ENCODE measurements at regions not wholly inside any gene's neighbourhood (a gene's known extent, or its start where the extent isn't known, plus 50 kb on each side); places are given as distances from the start of the nearest gene placed in this dataset.

DNA sequence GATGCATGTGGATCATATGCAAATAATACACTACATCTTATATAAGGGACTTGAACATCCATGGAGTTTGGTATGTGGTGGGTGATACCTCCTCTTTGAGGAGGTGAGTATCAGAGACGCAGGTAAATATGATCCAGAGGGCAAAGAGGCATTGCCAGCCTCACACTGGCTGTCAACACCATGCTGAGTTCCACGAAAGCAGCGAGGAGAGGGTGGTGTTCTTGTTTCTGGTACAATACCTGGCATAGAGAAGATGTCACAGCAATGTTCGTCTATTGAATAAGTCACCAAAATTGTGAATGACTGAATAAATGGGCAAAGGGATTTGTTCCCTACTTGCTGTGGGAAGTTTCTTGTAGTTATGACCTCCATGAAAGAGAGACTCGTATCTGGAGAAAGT is 182.2 kb downstream of the SNRPN start:
- H4K20me1 ChIP-seq (ENCODE audit: control insufficient read depth, insufficient read depth, low read length, poor library complexity, severe bottlenecking): no peaks in the 10 kb centered on the region
- no peaks in the 10 kb centered on the region for H3K27me3 Mint-ChIP-seq
- H3K27ac Mint-ChIP-seq: no peak overlapping the region
- no peaks in the 10 kb centered on the region for H3K27me3 ChIP-seq (replicated peaks in 1 of 4; ENCODE audit: control extremely low read depth in 1 of 4, control insufficient read depth in 3 of 4, insufficient read depth in 4 of 4, low read length in 3 of 4)
- no peak overlapping the region for H2AFZ ChIP-seq (ENCODE audit: insufficient read depth, low read depth, low read length, poor library complexity, severe bottlenecking)
- ATAC-seq (ENCODE audit: low read depth) (no peak), DNase-seq (no peak)
- H3K79me2 ChIP-seq (ENCODE audit: control insufficient read depth, insufficient read depth, low read length): no peaks in the 10 kb centered on the region
- CTCF ChIA-PET: no interaction called here
- H3K4me3 ChIP-seq (ENCODE audit: control extremely low read depth in 1 of 5, extremely low read depth in 1 of 5, insufficient read depth in 1 of 5, low read depth in 2 of 5, low read length in 4 of 5): no peak overlapping the region
- POLR2A ChIA-PET: no interaction called here
- intact Hi-C loops (cut with micrococcal nuclease): no loop called here
- no peak overlapping the region for H3K9ac ChIP-seq (ENCODE audit: low read length)
- H3K36me3 ChIP-seq (replicated peaks in 1 of 2; ENCODE audit: control extremely low read depth in 1 of 2, control insufficient read depth in 1 of 2, extremely low read depth in 1 of 2, insufficient read depth in 2 of 2, low read length in 1 of 2): no peaks in the 10 kb centered on the region
- H3K27ac ChIP-seq (ENCODE audit: low read length in 2 of 2): no peak overlapping the region
- peaks cover 0 to 6% (median 0%) of the 10 kb centered on the region in 3 donors for H3K9me3 ChIP-seq (ENCODE audit: control extremely low read depth in 1 of 3, control insufficient read depth in 2 of 3, insufficient read depth in 1 of 3, low read length in 2 of 3)
- WGBS (ENCODE audit: insufficient coverage): 78% methylated on average over 4 of the region's 5 CpGs
- H3K4me2 ChIP-seq (replicated peaks; ENCODE audit: low read depth, low read length, poor library complexity, severe bottlenecking): no peak overlapping the region
- H3K4me3 Mint-ChIP-seq: no peak overlapping the region
- H3K4me1 ChIP-seq (ENCODE audit: control insufficient read depth in 2 of 2, insufficient read depth in 2 of 2, low read length in 2 of 2): no peaks in the 10 kb centered on the region
- H3K9me3 Mint-ChIP-seq (ENCODE audit: insufficient read depth): peaks cover 14% of the 10 kb centered on the region
- TF ChIP-seq, protein P1, sequence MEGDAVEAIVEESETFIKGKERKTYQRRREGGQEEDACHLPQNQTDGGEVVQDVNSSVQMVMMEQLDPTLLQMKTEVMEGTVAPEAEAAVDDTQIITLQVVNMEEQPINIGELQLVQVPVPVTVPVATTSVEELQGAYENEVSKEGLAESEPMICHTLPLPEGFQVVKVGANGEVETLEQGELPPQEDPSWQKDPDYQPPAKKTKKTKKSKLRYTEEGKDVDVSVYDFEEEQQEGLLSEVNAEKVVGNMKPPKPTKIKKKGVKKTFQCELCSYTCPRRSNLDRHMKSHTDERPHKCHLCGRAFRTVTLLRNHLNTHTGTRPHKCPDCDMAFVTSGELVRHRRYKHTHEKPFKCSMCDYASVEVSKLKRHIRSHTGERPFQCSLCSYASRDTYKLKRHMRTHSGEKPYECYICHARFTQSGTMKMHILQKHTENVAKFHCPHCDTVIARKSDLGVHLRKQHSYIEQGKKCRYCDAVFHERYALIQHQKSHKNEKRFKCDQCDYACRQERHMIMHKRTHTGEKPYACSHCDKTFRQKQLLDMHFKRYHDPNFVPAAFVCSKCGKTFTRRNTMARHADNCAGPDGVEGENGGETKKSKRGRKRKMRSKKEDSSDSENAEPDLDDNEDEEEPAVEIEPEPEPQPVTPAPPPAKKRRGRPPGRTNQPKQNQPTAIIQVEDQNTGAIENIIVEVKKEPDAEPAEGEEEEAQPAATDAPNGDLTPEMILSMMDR (IDR thresholded peaks at IDR 0.05): no peak
- TF ChIP-seq EZH2 (IDR thresholded peaks at IDR 0.05; ENCODE audit: borderline replicate concordance, insufficient read depth, low read depth, low read length, poor library complexity, severe bottlenecking): no peak
- no peaks in the 10 kb centered on the region for H3K4me1 Mint-ChIP-seq

GRCh38 chr15:25169318-25169717 is 214.5 kb downstream of the SNRPN start:
- Histone ChIP-seq H3K27me3 (replicated peaks in 1 of 4; ENCODE audit: control extremely low read depth in 1 of 4, control insufficient read depth in 3 of 4, insufficient read depth in 4 of 4, low read length in 3 of 4) (no peaks in the 10 kb centered on the region), H3K9me3 (ENCODE audit: control extremely low read depth in 1 of 3, control insufficient read depth in 2 of 3, insufficient read depth in 1 of 3, low read length in 2 of 3) (peaks cover 1 to 58% (median 17%) of the 10 kb centered on the region in 3 donors), H3K4me1 (ENCODE audit: control insufficient read depth in 2 of 2, insufficient read depth in 2 of 2, low read length in 2 of 2) (no peaks in the 10 kb centered on the region), H3K9ac (ENCODE audit: low read length) (no peak overlapping the region), H3K79me2 (ENCODE audit: control insufficient read depth, insufficient read depth, low read length) (no peaks in the 10 kb centered on the region), H3K36me3 (replicated peaks in 1 of 2; ENCODE audit: control extremely low read depth in 1 of 2, control insufficient read depth in 1 of 2, extremely low read depth in 1 of 2, insufficient read depth in 2 of 2, low read length in 1 of 2) (no peaks in the 10 kb centered on the region), H3K4me2 (replicated peaks; ENCODE audit: low read depth, low read length, poor library complexity, severe bottlenecking) (no peak overlapping the region), H3K27ac (ENCODE audit: low read length in 2 of 2) (no peak overlapping the region), H2AFZ (ENCODE audit: insufficient read depth, low read depth, low read length, poor library complexity, severe bottlenecking) (no peak overlapping the region), H4K20me1 (ENCODE audit: control insufficient read depth, insufficient read depth, low read length, poor library complexity, severe bottlenecking) (no peaks in the 10 kb centered on the region), H3K4me3 (ENCODE audit: control extremely low read depth in 1 of 5, extremely low read depth in 1 of 5, insufficient read depth in 1 of 5, low read depth in 2 of 5, low read length in 4 of 5) (no peak overlapping the region)
- CTCF ChIA-PET: no interaction called here
- no peak for DNase-seq
- TF ChIP-seq, protein P1 (IDR thresholded peaks at IDR 0.05): no peak
- TF ChIP-seq EZH2 (IDR thresholded peaks at IDR 0.05; ENCODE audit: borderline replicate concordance, insufficient read depth, low read depth, low read length, poor library complexity, severe bottlenecking): no peak
- no peaks in the 10 kb centered on the region for H3K4me1 Mint-ChIP-seq
- H3K4me3 Mint-ChIP-seq: no peak overlapping the region
- H3K9me3 Mint-ChIP-seq (ENCODE audit: insufficient read depth): peaks cover under 1% of the 10 kb centered on the region
- ATAC-seq (ENCODE audit: low read depth): no peak
- H3K27me3 Mint-ChIP-seq: no peaks in the 10 kb centered on the region
- no peak overlapping the region for H3K27ac Mint-ChIP-seq
- intact Hi-C loops (cut with micrococcal nuclease): no loop called here
- 96% methylated on average over 8 of the region's 15 CpGs for WGBS (ENCODE audit: insufficient coverage)
- POLR2A ChIA-PET: no interaction called here
